HL-60/S4 (cell line): ENCODE measurements at regions not wholly inside any gene's neighbourhood (a gene's known extent, or its start where the extent isn't known, plus 50 kb on each side); places are given as distances from the start of the nearest gene placed in this dataset.
"Not testable (repeated sequence)": the region's sequence is repeated elsewhere in the genome, so short reads cannot be mapped to it uniquely, and the experiment has no call there.

Source experiments
- in situ Hi-C: fragments of 300-500 bp; cut with MboI; formaldehyde crosslinking; loops from 2 replicates; pipeline ENCODE4 v1.14.3; 2022; ENCODE audit warnings: low sequenced_read_pairs

- in situ Hi-C loops = no loop called here
Observed at GRCh38 chr2:228956701-228957474, 314.2 kb downstream of the PID1 start.

- in situ Hi-C loops = no loop called here
Observed at GRCh38 chr2:228949831-228950230, 321.3 kb downstream of the PID1 start.

GRCh38 chr2:228945710-228946109 is 325.4 kb downstream of the PID1 start:
- in situ Hi-C loops = no loop called here

- in situ Hi-C loops = no loop called here
Observed at GRCh38 chr2:228942856-228943255, 328.2 kb downstream of the PID1 start.

GRCh38 chr2:228938629-228939028 is 332.5 kb downstream of the PID1 start:
- in situ Hi-C loops = no loop called here

- in situ Hi-C loops = no loop called here
Observed at GRCh38 chr2:228927028-228928010, 343.8 kb downstream of the PID1 start.

GRCh38 chr2:228919808-228920207 is 351.3 kb downstream of the PID1 start:
- in situ Hi-C loops = no loop called here

- in situ Hi-C loops = no loop called here
Observed at GRCh38 chr2:228917220-228917619, 353.9 kb downstream of the PID1 start.

GRCh38 chr2:228916416-228917090 is 354.5 kb downstream of the PID1 start:
- in situ Hi-C loops = no loop called here

- in situ Hi-C loops = no loop called here
Observed at GRCh38 chr2:228913176-228913575, 357.9 kb downstream of the PID1 start.

- in situ Hi-C loops = not testable (repeated sequence)
Observed at GRCh38 chr2:228910872-228911271, 360.2 kb downstream of the PID1 start.

GRCh38 chr2:228902176-228902575 is 368.9 kb downstream of the PID1 start:
- in situ Hi-C loops = no loop called here

GRCh38 chr2:228901531-228901930 is 369.6 kb downstream of the PID1 start:
- in situ Hi-C loops = no loop called here

GRCh38 chr2:228878138-228878537 is 392.9 kb downstream of the PID1 start:
- in situ Hi-C loops = no loop called here

- in situ Hi-C loops = no loop called here
Observed at GRCh38 chr2:228876276-228876675, 394.8 kb downstream of the PID1 start.

GRCh38 chr2:228875152-228875900 is 395.8 kb downstream of the PID1 start:
- in situ Hi-C loops = no loop called here

GRCh38 chr2:228871012-228871411 is 400.1 kb downstream of the PID1 start:
- in situ Hi-C loops = no loop called here

GRCh38 chr2:228869636-228870264 is 401.3 kb downstream of the PID1 start:
- in situ Hi-C loops = no loop called here

- in situ Hi-C loops = no loop called here
Observed at GRCh38 chr2:228867406-228867805, 403.7 kb downstream of the PID1 start.

- in situ Hi-C loops = no loop called here
Observed at GRCh38 chr2:228866781-228867180, 404.3 kb downstream of the PID1 start.
